Keratinocyte (primary cell): ENCODE measurements at regions not wholly inside any gene's neighbourhood (a gene's known extent, or its start where the extent isn't known, plus 50 kb on each side); places are given as distances from the start of the nearest gene placed in this dataset.

Experiments used
- EZH2 ChIP-seq: IDR thresholded peaks from one replicate; pipeline ENCODE4 v1.6.1; 2012; ENCODE audit warnings: inconsistent platforms, mild to moderate bottlenecking, low read length, moderate library complexity
- TF ChIP-seq, protein P1 (sequence below), 3 experiments: IDR thresholded peaks in 1 of 3; conservative IDR thresholded peaks in 1 of 3; optimal IDR thresholded peaks in 1 of 3; 2 replicates in 2 of 3; 3 replicates in 1 of 3; pipeline versions ENCODE3 to v1.5.1; 2011; ENCODE audit warnings: low read length in 3 of 3, mild to moderate bottlenecking in 3 of 3, moderate library complexity in 2 of 3, control low read depth in 1 of 3, inconsistent platforms in 1 of 3; ENCODE audit not compliant: insufficient read depth in 2 of 3; ENCODE audit errors: extremely low read depth in 1 of 3

DNA sequence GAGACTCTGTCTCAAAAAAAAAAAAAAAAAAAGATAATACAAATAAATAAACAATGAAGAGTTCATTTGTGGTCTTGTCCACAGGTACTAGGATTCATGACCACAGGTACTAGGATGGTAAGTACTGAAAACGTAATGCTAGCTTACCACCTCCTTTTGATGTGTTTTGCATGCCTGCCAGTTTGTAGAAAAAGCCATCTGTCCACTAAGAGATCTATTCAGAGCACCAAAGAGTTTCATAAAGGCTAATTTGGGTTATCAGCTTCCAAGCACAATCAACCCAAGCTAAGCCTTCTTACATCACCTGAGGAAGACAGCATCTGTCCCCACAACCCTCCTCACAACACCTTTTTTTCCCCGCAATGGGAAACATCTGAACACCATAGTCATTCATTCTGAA is 477.2 kb downstream of the ZEB2 start:
- TF ChIP-seq, protein P1, sequence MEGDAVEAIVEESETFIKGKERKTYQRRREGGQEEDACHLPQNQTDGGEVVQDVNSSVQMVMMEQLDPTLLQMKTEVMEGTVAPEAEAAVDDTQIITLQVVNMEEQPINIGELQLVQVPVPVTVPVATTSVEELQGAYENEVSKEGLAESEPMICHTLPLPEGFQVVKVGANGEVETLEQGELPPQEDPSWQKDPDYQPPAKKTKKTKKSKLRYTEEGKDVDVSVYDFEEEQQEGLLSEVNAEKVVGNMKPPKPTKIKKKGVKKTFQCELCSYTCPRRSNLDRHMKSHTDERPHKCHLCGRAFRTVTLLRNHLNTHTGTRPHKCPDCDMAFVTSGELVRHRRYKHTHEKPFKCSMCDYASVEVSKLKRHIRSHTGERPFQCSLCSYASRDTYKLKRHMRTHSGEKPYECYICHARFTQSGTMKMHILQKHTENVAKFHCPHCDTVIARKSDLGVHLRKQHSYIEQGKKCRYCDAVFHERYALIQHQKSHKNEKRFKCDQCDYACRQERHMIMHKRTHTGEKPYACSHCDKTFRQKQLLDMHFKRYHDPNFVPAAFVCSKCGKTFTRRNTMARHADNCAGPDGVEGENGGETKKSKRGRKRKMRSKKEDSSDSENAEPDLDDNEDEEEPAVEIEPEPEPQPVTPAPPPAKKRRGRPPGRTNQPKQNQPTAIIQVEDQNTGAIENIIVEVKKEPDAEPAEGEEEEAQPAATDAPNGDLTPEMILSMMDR (optimal IDR thresholded peaks at IDR 0.05 in 1 of 3, IDR thresholded peaks at IDR 0.05 in 1 of 3, conservative IDR thresholded peaks at IDR 0.05 in 1 of 3; ENCODE audit: extremely low read depth in 1 of 3, insufficient read depth in 2 of 3, low read length in 3 of 3), result no peak
- TF ChIP-seq EZH2, result no peak
